ENCODE measurements at regions not wholly inside any gene's neighbourhood (a gene's known extent, or its start where the extent isn't known, plus 50 kb on each side); places are given as distances from the start of the nearest gene placed in this dataset.

GRCh38 chr2:21590026-21590690, 466.4 kb downstream of the TDRD15 start:
- peaks cover 13 to 32% of the 10 kb centered on the region in 2 experiments; a peak in 2 of 4 replicates for H3K9me3 ChIP-seq (ENCODE audit: control insufficient read depth in 1 of 2, insufficient read depth in 1 of 2, low read depth in 1 of 2, low read length in 2 of 2)

More at GRCh38 chr2:21590026-21590690, 466.4 kb downstream of the TDRD15 start:
- H3K4me3 ChIP-seq (replicated peaks in 1 of 2; ENCODE audit: low read depth in 1 of 2, low read length in 2 of 2), result no peak overlapping the region
- DNase-seq (ENCODE audit: low read depth, low spot score) (no peak), ATAC-seq (no peak)
- no peak overlapping the region for H3K27ac ChIP-seq (ENCODE audit: low read depth, low read length)
- no peak overlapping the region for H3K4me2 ChIP-seq (ENCODE audit: low read length)
- no peaks in the 10 kb centered on the region for H3K36me3 ChIP-seq (ENCODE audit: control insufficient read depth in 1 of 2, insufficient read depth in 2 of 2, low read length in 2 of 2)
- H2AFZ ChIP-seq (ENCODE audit: low read depth, low read length, poor library complexity, severe bottlenecking), result no peak overlapping the region
- CTCF ChIA-PET, result no interaction called here
- H3K79me2 ChIP-seq (ENCODE audit: insufficient read depth, low read length), result no peaks in the 10 kb centered on the region
- H4K20me1 ChIP-seq (ENCODE audit: insufficient read depth), result no peaks in the 10 kb centered on the region
- H3K27me3 ChIP-seq (ENCODE audit: insufficient read depth, low read length), result no peaks in the 10 kb centered on the region
- BruUV-seq (replicated peaks), result no TSS peak
- intact Hi-C loops (cut with micrococcal nuclease), result no loop called here
- H3K4me1 ChIP-seq (ENCODE audit: control insufficient read depth in 1 of 2, insufficient read depth in 2 of 2, low read length in 2 of 2), result no peaks in the 10 kb centered on the region
- RAD21 ChIA-PET (ENCODE audit: low non-redundant PET in 1 of 2, low total read pairs in 2 of 2, uncharacterized antibody in 2 of 2, unreplicated experiment in 2 of 2), result no interaction called here
- H3K9me2 ChIP-seq (ENCODE audit: insufficient read depth), result no peaks in the 10 kb centered on the region
- POLR2A ChIA-PET, result no interaction called here
- TF ChIP-seq EZH2phosphoT487 (IDR thresholded peaks at IDR 0.05; ENCODE audit: borderline replicate concordance) (no peak), REST (IDR thresholded peaks at IDR 0.05; ENCODE audit: low read depth) (no peak), JUND (IDR thresholded peaks at IDR 0.05) (no peak), TCF7L2 (IDR thresholded peaks at IDR 0.05; ENCODE audit: borderline replicate concordance, extremely low read depth, insufficient read depth, insufficient read length) (no peak), FOSL1 (IDR thresholded peaks at IDR 0.05; ENCODE audit: low read depth) (no peak), CBX3 (IDR thresholded peaks at IDR 0.05; ENCODE audit: low read depth) (no peak), ZFX (IDR thresholded peaks at IDR 0.05) (no peak), ATF3 (IDR thresholded peaks at IDR 0.05) (no peak), EZH2 (IDR thresholded peaks at IDR 0.05) (no peak), SIN3A (IDR thresholded peaks at IDR 0.05; ENCODE audit: low read depth) (no peak), POLR2A (IDR thresholded peaks at IDR 0.05; ENCODE audit: borderline replicate concordance, extremely low read depth, insufficient read depth, insufficient read length) (no peak), EGR1 (IDR thresholded peaks at IDR 0.05; ENCODE audit: low read depth) (no peak), POLR2AphosphoS5 (IDR thresholded peaks at IDR 0.05; ENCODE audit: low read depth, low read length) (no peak), MAX (IDR thresholded peaks at IDR 0.05) (no peak), ZBTB33 (IDR thresholded peaks at IDR 0.05; ENCODE audit: extremely low read depth, insufficient replicate concordance, low read length) (no peak), SP1 (IDR thresholded peaks at IDR 0.05; ENCODE audit: low read depth) (no peak), RAD21 (IDR thresholded peaks at IDR 0.05; ENCODE audit: low read depth) (no peak), CTCF (IDR thresholded peaks at IDR 0.05 in 2 of 3, conservative IDR thresholded peaks at IDR 0.05 in 1 of 3; ENCODE audit: borderline replicate concordance in 1 of 3, insufficient read depth in 1 of 3, low read depth in 2 of 3, low read length in 2 of 3) (no peak)
- no peak overlapping the region for H3K9ac ChIP-seq (ENCODE audit: low read length)
